Testis (tissue), 2 donors: ENCODE measurements at regions not wholly inside any gene's neighbourhood (a gene's known extent, or its start where the extent isn't known, plus 50 kb on each side); places are given as distances from the start of the nearest gene placed in this dataset.

Source experiments
- POLR2A ChIP-seq: fragments of 450-650 bp; IDR thresholded peaks from one replicate; pipeline ENCODE4 v1.6.1; 2017; ENCODE audit warnings: antibody characterized with exemption, mild to moderate bottlenecking, moderate library complexity
- TF ChIP-seq, protein P1 (sequence below), 3 experiments: fragments of 450-650 bp in 2 of 3; fragments of 200-600 bp in 1 of 3; sonication (generic) in 1 of 3; IDR thresholded peaks; one replicate each; pipeline ENCODE4 v1.5.1; 2016 to 2019; ENCODE audit warnings: antibody characterized with exemption in 3 of 3, mild to moderate bottlenecking in 2 of 3, moderate library complexity in 1 of 3

DNA sequence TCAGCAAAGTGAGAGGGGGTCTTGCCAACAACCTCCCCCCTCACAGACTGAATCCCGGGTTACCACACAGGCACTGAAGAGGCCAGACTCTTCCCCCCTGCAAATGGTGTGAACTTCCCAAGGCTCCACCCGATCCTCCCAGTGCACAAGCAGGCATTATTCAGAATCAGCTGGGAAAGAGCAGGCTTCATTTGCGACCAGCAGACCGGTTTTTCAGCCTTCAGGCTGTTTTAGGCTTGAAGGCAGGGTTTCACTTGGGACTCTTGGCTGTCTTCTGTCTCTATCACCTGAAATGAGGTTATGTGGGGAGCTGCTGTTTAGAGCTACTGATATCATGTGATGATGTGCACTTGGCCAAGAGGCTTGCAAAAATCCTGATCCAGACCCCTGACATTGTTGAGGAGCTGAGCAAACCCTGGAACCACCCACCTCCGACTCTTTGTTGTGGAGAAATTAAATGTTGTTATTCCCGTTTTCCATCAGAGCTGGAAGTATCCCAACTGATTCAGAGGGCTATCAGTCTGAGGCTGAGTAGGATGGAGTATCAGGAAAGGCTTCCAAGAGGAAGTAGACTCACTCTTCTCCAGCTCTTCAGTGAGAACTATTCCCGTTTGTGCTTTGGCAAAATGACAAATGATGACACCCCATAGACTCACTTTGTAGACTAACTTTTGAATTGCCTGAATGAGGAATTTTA lies 63.3 kb upstream of the ZFR start:
- TF ChIP-seq, protein P1, sequence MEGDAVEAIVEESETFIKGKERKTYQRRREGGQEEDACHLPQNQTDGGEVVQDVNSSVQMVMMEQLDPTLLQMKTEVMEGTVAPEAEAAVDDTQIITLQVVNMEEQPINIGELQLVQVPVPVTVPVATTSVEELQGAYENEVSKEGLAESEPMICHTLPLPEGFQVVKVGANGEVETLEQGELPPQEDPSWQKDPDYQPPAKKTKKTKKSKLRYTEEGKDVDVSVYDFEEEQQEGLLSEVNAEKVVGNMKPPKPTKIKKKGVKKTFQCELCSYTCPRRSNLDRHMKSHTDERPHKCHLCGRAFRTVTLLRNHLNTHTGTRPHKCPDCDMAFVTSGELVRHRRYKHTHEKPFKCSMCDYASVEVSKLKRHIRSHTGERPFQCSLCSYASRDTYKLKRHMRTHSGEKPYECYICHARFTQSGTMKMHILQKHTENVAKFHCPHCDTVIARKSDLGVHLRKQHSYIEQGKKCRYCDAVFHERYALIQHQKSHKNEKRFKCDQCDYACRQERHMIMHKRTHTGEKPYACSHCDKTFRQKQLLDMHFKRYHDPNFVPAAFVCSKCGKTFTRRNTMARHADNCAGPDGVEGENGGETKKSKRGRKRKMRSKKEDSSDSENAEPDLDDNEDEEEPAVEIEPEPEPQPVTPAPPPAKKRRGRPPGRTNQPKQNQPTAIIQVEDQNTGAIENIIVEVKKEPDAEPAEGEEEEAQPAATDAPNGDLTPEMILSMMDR (IDR thresholded peaks at IDR 0.05), result no peak
- no peak for TF ChIP-seq POLR2A
